H1 (cell line): ENCODE measurements at regions not wholly inside any gene's neighbourhood (a gene's known extent, or its start where the extent isn't known, plus 50 kb on each side); places are given as distances from the start of the nearest gene placed in this dataset.

Experiments used
- CTCF ChIP-seq, 3 experiments: IDR thresholded peaks; 1 replicate in 2 of 3; 2 replicates in 1 of 3; pipeline versions ENCODE4 v1.5.1 to v1.6.1; 2011; ENCODE audit warnings: low read length in 3 of 3, mild to moderate bottlenecking in 3 of 3, inconsistent platforms in 2 of 3, low read depth in 1 of 3, moderate library complexity in 1 of 3; ENCODE audit not compliant: insufficient read depth in 1 of 3; ENCODE audit errors: control extremely low read depth in 1 of 3
- EZH2 ChIP-seq: fragments of 200-600 bp; sonication (generic); IDR thresholded peaks from 2 replicates; pipeline ENCODE4 v1.7.1; 2012; ENCODE audit warnings: low read depth, mild to moderate bottlenecking, moderate library complexity, low read length, inconsistent platforms; ENCODE audit not compliant: severe bottlenecking
- MAX ChIP-seq: IDR thresholded peaks from 2 replicates; pipeline ENCODE4 v1.6.1; 2012; ENCODE audit warnings: inconsistent platforms
- NRF1 ChIP-seq: IDR thresholded peaks from 2 replicates; pipeline ENCODE4 v1.6.1; 2011; ENCODE audit warnings: mild to moderate bottlenecking, low read depth, low read length, improper control_type of control experiment
- POLR2AphosphoS5 ChIP-seq: IDR thresholded peaks from 2 replicates; pipeline ENCODE4 v1.6.1; 2011; ENCODE audit warnings: low read depth, low read length
- RAD21 ChIP-seq, 2 experiments: IDR thresholded peaks in 1 of 2; conservative IDR thresholded peaks in 1 of 2; 2 replicates each; pipeline ENCODE4 v1.6.1; 2011; ENCODE audit warnings: low read depth in 2 of 2, low read length in 2 of 2, improper control_type of control experiment in 1 of 2, inconsistent platforms in 1 of 2, mild to moderate bottlenecking in 1 of 2, moderate library complexity in 1 of 2

- no peak for TF ChIP-seq NRF1
- no peak for TF ChIP-seq MAX
- no peak for TF ChIP-seq CTCF (IDR thresholded peaks at IDR 0.05; ENCODE audit: control extremely low read depth in 1 of 3, insufficient read depth in 1 of 3, low read depth in 1 of 3, low read length in 3 of 3)
- no peak for TF ChIP-seq EZH2
- TF ChIP-seq RAD21 (IDR thresholded peaks at IDR 0.05 in 1 of 2, conservative IDR thresholded peaks at IDR 0.05 in 1 of 2; ENCODE audit: low read depth in 2 of 2, low read length in 2 of 2): no peak
- no peak for TF ChIP-seq POLR2AphosphoS5
Observed at GRCh38 chr10:9334270-9334669, 1279.8 kb downstream of the GATA3 start.
